Trophoblast cell (in vitro differentiated cells and primary cell): ENCODE measurements at regions not wholly inside any gene's neighbourhood (a gene's known extent, or its start where the extent isn't known, plus 50 kb on each side); places are given as distances from the start of the nearest gene placed in this dataset.

Experiments
- DNase-seq, 2 donors: peaks; one replicate each; pipeline ENCODE4 v3.0.0-alpha.2; 2016
- H2AFZ ChIP-seq: 2 replicates; pipeline ENCODE4 v1.6.1; 2013; ENCODE audit warnings: low read length, moderate library complexity, mild to moderate bottlenecking; ENCODE audit not compliant: insufficient read depth, poor library complexity
- H2AK5ac ChIP-seq: 2 replicates; pipeline ENCODE4 v1.6.1; 2013; ENCODE audit warnings: mild to moderate bottlenecking, low read length
- H2BK120ac ChIP-seq: 2 replicates; pipeline ENCODE4 v1.6.1; 2013; ENCODE audit warnings: low read length, mild to moderate bottlenecking, moderate library complexity; ENCODE audit not compliant: insufficient read depth, poor library complexity
- H2BK12ac ChIP-seq: 2 replicates; pipeline ENCODE4 v1.6.1; 2013; ENCODE audit warnings: mild to moderate bottlenecking, low read length, moderate library complexity
- H2BK5ac ChIP-seq: 2 replicates; pipeline ENCODE4 v1.6.1; 2013; ENCODE audit warnings: low read length, low read depth, moderate library complexity, mild to moderate bottlenecking; ENCODE audit not compliant: poor library complexity
- H3K14ac ChIP-seq: 2 replicates; pipeline ENCODE4 v1.6.1; 2013; ENCODE audit warnings: mild to moderate bottlenecking, low read length
- H3K18ac ChIP-seq: 2 replicates; pipeline ENCODE4 v1.6.1; 2013; ENCODE audit warnings: mild to moderate bottlenecking, low read length
- H3K23ac ChIP-seq: 2 replicates; pipeline ENCODE4 v1.6.1; 2013; ENCODE audit warnings: low read length
- H3K27ac ChIP-seq: 2 replicates; pipeline ENCODE4 v1.5.1; 2013; ENCODE audit warnings: low read depth, mild to moderate bottlenecking, inconsistent platforms, low read length, moderate library complexity
- H3K27me3 ChIP-seq: 2 replicates; pipeline ENCODE4 v1.6.1; 2013; ENCODE audit warnings: inconsistent platforms, mild to moderate bottlenecking, low read length, moderate library complexity; ENCODE audit not compliant: insufficient read depth
- H3K36me3 ChIP-seq, 2 experiments: 1 replicate in 1 of 2; 2 replicates in 1 of 2; pipeline ENCODE4 v1.6.1; 2013; ENCODE audit warnings: low read length in 2 of 2, mild to moderate bottlenecking in 2 of 2, moderate library complexity in 1 of 2; ENCODE audit not compliant: insufficient read depth in 2 of 2, control insufficient read depth in 1 of 2
- H3K4ac ChIP-seq: 2 replicates; pipeline ENCODE4 v1.6.1; 2013; ENCODE audit warnings: low read depth, mild to moderate bottlenecking, low read length, moderate library complexity
- H3K4me1 ChIP-seq, 2 experiments: 1 replicate in 1 of 2; 2 replicates in 1 of 2; pipeline ENCODE4 v1.6.1; 2013; ENCODE audit warnings: low read length in 2 of 2, mild to moderate bottlenecking in 2 of 2, moderate library complexity in 1 of 2; ENCODE audit not compliant: insufficient read depth in 2 of 2, control insufficient read depth in 1 of 2
- H3K4me2 ChIP-seq: 2 replicates; pipeline ENCODE4 v1.6.1; 2013; ENCODE audit warnings: inconsistent platforms, mild to moderate bottlenecking, low read length, moderate library complexity
- H3K4me3 ChIP-seq: 2 replicates; pipeline ENCODE4 v1.5.1; 2013; ENCODE audit warnings: mild to moderate bottlenecking, low read depth, low read length, inconsistent platforms
- H3K79me1 ChIP-seq: one replicate; pipeline ENCODE4 v1.6.1; 2013; ENCODE audit warnings: low read length
- H3K79me2 ChIP-seq: 2 replicates; pipeline ENCODE4 v1.6.1; 2013; ENCODE audit warnings: low read length, mild to moderate bottlenecking; ENCODE audit not compliant: control insufficient read depth, insufficient read depth, poor library complexity
- H3K9ac ChIP-seq: 2 replicates; pipeline ENCODE4 v1.6.1; 2013; ENCODE audit warnings: mild to moderate bottlenecking, low read length
- H3K9me3 ChIP-seq: 2 replicates; pipeline ENCODE4 v1.6.1; 2013; ENCODE audit warnings: low read depth, mild to moderate bottlenecking, control low read depth, inconsistent platforms, low read length; ENCODE audit not compliant: insufficient read depth
- H4K12ac ChIP-seq: 2 replicates; pipeline ENCODE4 v1.6.1; 2013; ENCODE audit warnings: low read depth, mild to moderate bottlenecking, low read length, moderate library complexity
- H4K8ac ChIP-seq: 2 replicates; pipeline ENCODE4 v1.6.1; 2013; ENCODE audit warnings: low read depth, mild to moderate bottlenecking, low read length, moderate library complexity
- H4K91ac ChIP-seq: one replicate; pipeline ENCODE4 v1.6.1; 2013; ENCODE audit warnings: low read depth, mild to moderate bottlenecking, low read length, moderate library complexity
- WGBS: extraction: QIAGEN DNeasy Blood & Tissue Kit; methylation state at CpG from one replicate; pipeline ENCODE4 v1.1.7; 2013; ENCODE audit warnings: missing lambda C conversion rate; ENCODE audit not compliant: insufficient read length, insufficient coverage; ENCODE audit errors: extremely low coverage; 5-methylcytosine and 5-hydroxymethylcytosine counted together

DNA sequence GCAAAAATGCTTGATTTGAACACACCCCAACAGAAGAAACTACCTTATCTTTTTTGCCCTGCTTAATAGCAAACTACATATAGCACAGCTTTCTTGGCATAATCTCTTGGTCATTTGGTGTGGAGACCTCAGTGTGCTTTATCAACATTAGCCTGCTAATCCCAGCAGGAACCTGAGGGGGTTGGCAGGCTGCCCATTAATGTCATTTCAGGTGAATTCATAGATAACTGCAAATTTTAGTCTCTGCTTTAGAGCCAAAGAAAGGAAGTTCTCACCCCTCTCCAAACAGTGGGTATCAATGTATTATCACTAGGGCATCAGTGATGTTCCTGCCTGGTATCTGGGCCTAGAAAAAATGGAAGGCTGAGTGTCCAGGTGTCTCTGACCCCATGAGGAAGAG lies 489.0 kb downstream of the NTRK2 start:
- no peak for DNase-seq
- Histone ChIP-seq H3K79me1 (no peaks in the 10 kb centered on the region), H2AK5ac (no peak overlapping the region), H2BK12ac (no peak overlapping the region), H2BK5ac (no peak overlapping the region), H3K18ac (no peak overlapping the region), H3K9ac (no peak overlapping the region), H2BK120ac (no peak overlapping the region), H3K27ac (no peak overlapping the region), H4K91ac (no peak overlapping the region), H4K8ac (no peak overlapping the region), H2AFZ (no peak overlapping the region), H3K4ac (no peak overlapping the region), H3K23ac (no peak overlapping the region), H3K36me3 (no peaks in the 10 kb centered on the region), H4K12ac (no peak overlapping the region), H3K4me2 (no peak overlapping the region), H3K4me1 (no peaks in the 10 kb centered on the region), H3K4me3 (no peak overlapping the region), H3K79me2 (no peaks in the 10 kb centered on the region), H3K27me3 (no peaks in the 10 kb centered on the region), H3K14ac (no peak overlapping the region), H3K9me3 (peaks cover 2% of the 10 kb centered on the region)

DNA sequence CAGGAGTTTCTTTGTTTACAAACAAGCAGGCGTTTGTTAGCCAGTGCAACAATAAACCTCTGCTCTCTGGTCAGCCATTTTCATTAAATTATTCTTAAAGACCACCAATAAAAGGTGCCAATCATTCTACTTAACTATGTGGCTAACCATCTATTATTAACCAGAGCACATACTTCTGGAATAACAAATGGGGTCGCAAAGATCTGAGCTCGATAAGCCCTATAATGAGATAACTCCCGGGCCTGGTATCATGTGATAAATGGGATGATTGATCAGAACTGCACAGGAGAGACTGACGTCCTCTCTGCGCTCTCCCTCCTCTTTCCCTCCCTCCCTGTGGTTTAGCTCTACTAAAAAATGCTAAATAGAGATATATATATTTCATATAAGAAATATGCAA lies 488.2 kb downstream of the NTRK2 start:
- Histone ChIP-seq H3K9ac (no peak overlapping the region), H3K27me3 (no peaks in the 10 kb centered on the region), H4K91ac (no peak overlapping the region), H3K79me2 (no peaks in the 10 kb centered on the region), H4K8ac (no peak overlapping the region), H2BK120ac (no peak overlapping the region), H2BK12ac (no peak overlapping the region), H4K12ac (no peak overlapping the region), H2AK5ac (no peak overlapping the region), H3K27ac (no peak overlapping the region), H3K4me2 (no peak overlapping the region), H3K4me3 (no peak overlapping the region), H3K4me1 (no peaks in the 10 kb centered on the region), H3K36me3 (no peaks in the 10 kb centered on the region), H3K23ac (no peak overlapping the region), H2BK5ac (no peak overlapping the region), H2AFZ (no peak overlapping the region), H3K79me1 (no peaks in the 10 kb centered on the region), H3K14ac (no peak overlapping the region), H3K4ac (no peak overlapping the region), H3K18ac (no peak overlapping the region), H3K9me3 (peaks cover 2% of the 10 kb centered on the region)
- DNase-seq = no peak
- WGBS = no CpG with 5 or more reads among the region's 6 CpGs

DNA sequence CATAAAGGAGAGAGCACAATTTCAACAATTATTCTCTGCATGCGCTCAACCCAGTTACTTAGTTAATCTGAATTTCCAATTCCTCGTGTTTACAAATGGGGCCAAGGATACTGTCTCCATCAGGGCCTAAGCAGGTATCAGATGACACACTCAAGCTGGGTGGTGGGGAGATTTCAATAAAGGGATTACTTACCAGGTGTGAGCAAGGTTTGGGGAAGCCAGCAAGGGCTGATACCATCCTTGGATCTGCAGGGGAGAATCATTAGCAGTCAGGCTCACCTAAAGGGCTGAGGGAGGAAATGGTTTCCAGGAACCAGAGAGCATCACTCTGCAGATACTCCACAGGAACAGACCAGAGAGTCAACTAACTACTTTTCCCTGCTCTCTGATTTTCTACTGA lies 487.1 kb downstream of the NTRK2 start:
- no peak overlapping the region for H3K23ac ChIP-seq
- H3K79me2 ChIP-seq = no peaks in the 10 kb centered on the region

DNA sequence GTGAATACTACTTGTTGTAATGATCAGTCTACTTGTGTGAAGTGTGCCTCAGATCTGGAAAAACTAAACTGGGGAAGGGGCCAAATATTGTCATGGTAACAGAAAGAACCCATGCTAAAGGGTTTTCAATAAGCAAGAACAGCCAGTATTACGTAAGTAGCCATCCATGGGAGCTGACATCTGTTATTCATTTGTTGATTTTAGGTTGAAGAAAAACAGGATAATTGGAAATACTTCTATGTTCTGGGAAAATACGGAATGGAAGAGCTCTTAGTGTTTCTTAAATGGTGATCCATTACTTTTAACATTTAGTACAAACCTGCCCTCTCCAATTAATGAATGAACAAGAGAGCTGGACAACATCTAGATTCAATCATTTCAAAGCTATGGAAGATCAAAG lies 485.8 kb downstream of the NTRK2 start:
- no CpG with 5 or more reads among the region's 2 CpGs for WGBS
- no peaks in the 10 kb centered on the region for H3K4me1 ChIP-seq
- no peak overlapping the region for H3K14ac ChIP-seq
- H3K27ac ChIP-seq = no peak overlapping the region
- peaks cover 2% of the 10 kb centered on the region for H3K9me3 ChIP-seq
- H2AFZ ChIP-seq = no peak overlapping the region
- H3K18ac ChIP-seq = no peak overlapping the region
- no peak overlapping the region for H2BK120ac ChIP-seq
- H2BK5ac ChIP-seq = no peak overlapping the region
- H3K23ac ChIP-seq = no peak overlapping the region
- no peaks in the 10 kb centered on the region for H3K36me3 ChIP-seq
- H3K79me2 ChIP-seq = no peaks in the 10 kb centered on the region
- no peak overlapping the region for H4K12ac ChIP-seq
- no peak overlapping the region for H4K91ac ChIP-seq
- no peak for DNase-seq
- H3K4me3 ChIP-seq = no peak overlapping the region
- no peaks in the 10 kb centered on the region for H3K79me1 ChIP-seq
- H3K4ac ChIP-seq = no peak overlapping the region
- no peaks in the 10 kb centered on the region for H3K27me3 ChIP-seq
- H3K9ac ChIP-seq = no peak overlapping the region
- no peak overlapping the region for H3K4me2 ChIP-seq
- H2BK12ac ChIP-seq = no peak overlapping the region
- no peak overlapping the region for H4K8ac ChIP-seq
- H2AK5ac ChIP-seq = no peak overlapping the region

More for the DNA sequence above, 487.1 kb downstream of the NTRK2 start:
- Histone ChIP-seq H3K36me3 (no peaks in the 10 kb centered on the region), H3K9ac (no peak overlapping the region), H3K4me2 (no peak overlapping the region), H4K91ac (no peak overlapping the region), H3K27ac (no peak overlapping the region), H2BK12ac (no peak overlapping the region), H3K9me3 (peaks cover 2% of the 10 kb centered on the region), H2BK120ac (no peak overlapping the region), H3K14ac (no peak overlapping the region), H3K18ac (no peak overlapping the region), H4K8ac (no peak overlapping the region), H3K79me1 (no peaks in the 10 kb centered on the region), H3K4me3 (no peak overlapping the region), H2BK5ac (no peak overlapping the region), H3K27me3 (no peaks in the 10 kb centered on the region), H2AK5ac (no peak overlapping the region), H3K4me1 (no peaks in the 10 kb centered on the region), H4K12ac (no peak overlapping the region), H3K4ac (no peak overlapping the region), H2AFZ (no peak overlapping the region)
- no peak for DNase-seq
- WGBS = no CpG with 5 or more reads among the region's 2 CpGs
